IMR-90 (cell line): ENCODE measurements at regions not wholly inside any gene's neighbourhood (a gene's known extent, or its start where the extent isn't known, plus 50 kb on each side); places are given as distances from the start of the nearest gene placed in this dataset.

ENCODE experiments used
- ATAC-seq: fragments of 200-7000 bp; cut with Tn5 transposase; 2 replicates; pipeline ENCODE4 v1.9.1; 2020; ENCODE audit warnings: low read depth, mild to moderate bottlenecking, moderate library complexity
- BruUV-seq: library from RNA; stranded (reverse); fragments of 400-500 nt; replicated peaks from 2 replicates; lab custom pipeline; 2021; lab: Mats Ljungman, UMichigan
- CTCF ChIA-PET: fragments of 300-600 bp; formaldehyde crosslinking; extraction: SDS; loops from one replicate; lab custom pipeline; 2021; ENCODE audit warnings: antibody characterized with exemption; lab: Yijun Ruan, JAX
- POLR2A ChIA-PET: fragments of 300-600 bp; sonication (Branson Sonifier 250); formaldehyde crosslinking; loops from one replicate; lab custom pipeline; 2022; ENCODE audit warnings: antibody characterized with exemption; ENCODE audit not compliant: unreplicated experiment; lab: Charles Lee
- DNase-seq: peaks from one replicate; pipeline ENCODE4 v3.0.0; 2013
- H2AFZ ChIP-seq: replicated peaks from 2 replicates; pipeline ENCODE3; 2013; ENCODE audit warnings: low read length, mild to moderate bottlenecking; ENCODE audit not compliant: poor library complexity
- H2AK5ac ChIP-seq: 2 replicates; pipeline ENCODE4 v1.6.1; 2013; ENCODE audit warnings: low read depth, low read length, inconsistent platforms
- H2AK9ac ChIP-seq: replicated peaks from 2 replicates; pipeline ENCODE3; 2013; ENCODE audit warnings: mild to moderate bottlenecking, low read depth, low read length, moderate library complexity; ENCODE audit not compliant: poor library complexity
- H2BK120ac ChIP-seq: 2 replicates; pipeline ENCODE4 v1.6.1; 2013; ENCODE audit warnings: low read depth, low read length, inconsistent platforms
- H2BK15ac ChIP-seq: 3 replicates; pipeline ENCODE4 v1.6.1; 2013; ENCODE audit warnings: low read depth, low read length, inconsistent platforms
- H2BK20ac ChIP-seq: 2 replicates; pipeline ENCODE4 v1.6.1; 2013; ENCODE audit warnings: low read depth, mild to moderate bottlenecking, inconsistent platforms, low read length, moderate library complexity
- H2BK5ac ChIP-seq: 2 replicates; pipeline ENCODE4 v1.6.1; 2013; ENCODE audit warnings: mild to moderate bottlenecking, low read depth, low read length, inconsistent platforms; ENCODE audit not compliant: poor library complexity, severe bottlenecking
- H3K14ac ChIP-seq: replicated peaks from 2 replicates; pipeline ENCODE4 v1.6.1; 2013; ENCODE audit warnings: low read depth, low read length, inconsistent platforms
- H3K18ac ChIP-seq: 2 replicates; pipeline ENCODE4 v1.6.1; 2013; ENCODE audit warnings: low read depth, low read length, control low read depth
- H3K23ac ChIP-seq: 2 replicates; pipeline ENCODE4 v1.6.1; 2013; ENCODE audit warnings: low read depth, low read length, inconsistent platforms
- H3K27ac ChIP-seq: 2 replicates; pipeline ENCODE4 v1.5.1; 2013; ENCODE audit warnings: mild to moderate bottlenecking, control low read depth, low read length; ENCODE audit not compliant: insufficient read depth
- H3K27me3 ChIP-seq: 2 replicates; pipeline ENCODE4 v1.6.1; 2013; ENCODE audit warnings: low read length; ENCODE audit not compliant: control insufficient read depth, insufficient read depth
- H3K36me3 ChIP-seq: 2 replicates; pipeline ENCODE4 v1.6.1; 2013; ENCODE audit warnings: low read length, mixed read lengths; ENCODE audit not compliant: control insufficient read depth, insufficient read depth
- H3K4ac ChIP-seq: 2 replicates; pipeline ENCODE4 v1.6.1; 2013; ENCODE audit warnings: low read depth, low read length, inconsistent platforms
- H3K4me1 ChIP-seq: 2 replicates; pipeline ENCODE4 v1.6.1; 2013; ENCODE audit warnings: low read length, mixed read lengths; ENCODE audit not compliant: control insufficient read depth, insufficient read depth
- H3K4me2 ChIP-seq: 2 replicates; pipeline ENCODE4 v1.6.1; 2013; ENCODE audit warnings: low read depth, mild to moderate bottlenecking, control low read depth, low read length, moderate library complexity
- H3K4me3 ChIP-seq: 2 replicates; pipeline ENCODE4 v1.5.1; 2013; ENCODE audit warnings: low read depth, mild to moderate bottlenecking, control low read depth, low read length, moderate library complexity; ENCODE audit not compliant: insufficient read depth
- H3K56ac ChIP-seq: 2 replicates; pipeline ENCODE4 v1.6.1; 2013; ENCODE audit warnings: low read length, inconsistent platforms; ENCODE audit not compliant: insufficient read depth; ENCODE audit errors: extremely low read depth
- H3K79me1 ChIP-seq, 2 experiments: 2 replicates each; pipeline ENCODE4 v1.6.1; 2013; ENCODE audit warnings: low read length in 2 of 2, inconsistent platforms in 1 of 2, low read depth in 1 of 2
- H3K9ac ChIP-seq: 2 replicates; pipeline ENCODE4 v1.6.1; 2013; ENCODE audit warnings: low read depth, low read length, control low read depth
- H3K9me1 ChIP-seq: 2 replicates; pipeline ENCODE4 v1.6.1; 2013; ENCODE audit warnings: low read length, inconsistent platforms; ENCODE audit not compliant: insufficient read depth
- H3K9me3 ChIP-seq: 2 replicates; pipeline ENCODE4 v1.6.1; 2013; ENCODE audit warnings: low read length; ENCODE audit not compliant: control insufficient read depth, insufficient read depth
- H4K20me1 ChIP-seq: 2 replicates; pipeline ENCODE4 v1.6.1; 2013; ENCODE audit warnings: low read length, inconsistent platforms; ENCODE audit not compliant: insufficient read depth
- H4K5ac ChIP-seq: 2 replicates; pipeline ENCODE4 v1.6.1; 2013; ENCODE audit warnings: mild to moderate bottlenecking, low read depth, low read length, control low read depth
- H4K8ac ChIP-seq, 2 experiments: 2 replicates each; pipeline ENCODE4 v1.6.1; 2013; ENCODE audit warnings: low read depth in 2 of 2, low read length in 2 of 2, control low read depth in 1 of 2, inconsistent platforms in 1 of 2
- H4K91ac ChIP-seq: 2 replicates; pipeline ENCODE4 v1.6.1; 2013; ENCODE audit warnings: low read depth, low read length, inconsistent platforms; ENCODE audit not compliant: insufficient read depth
- BHLHE40 ChIP-seq: fragments of 150-350 bp; IDR thresholded peaks from 2 replicates; pipeline ENCODE4 v1.6.1; 2016; ENCODE audit warnings: mild to moderate bottlenecking, low read depth, low read length
- CEBPB ChIP-seq: IDR thresholded peaks from 2 replicates; pipeline ENCODE4 v1.6.1; 2012; ENCODE audit warnings: low read depth, low read length, improper control_type of control experiment
- CHD1 ChIP-seq: IDR thresholded peaks from 2 replicates; pipeline ENCODE4 v1.6.1; 2012; ENCODE audit warnings: low read depth, low read length, improper control_type of control experiment
- FOS ChIP-seq: fragments of 150-350 bp; IDR thresholded peaks from 2 replicates; pipeline ENCODE4 v1.6.1; 2016; ENCODE audit warnings: low read depth, low read length
- MAZ ChIP-seq: IDR thresholded peaks from 2 replicates; pipeline ENCODE4 v1.6.1; 2012; ENCODE audit warnings: low read depth, mild to moderate bottlenecking, low read length, improper control_type of control experiment, moderate library complexity, borderline replicate concordance
- MXI1 ChIP-seq: IDR thresholded peaks from 2 replicates; pipeline ENCODE4 v1.6.1; 2012; ENCODE audit warnings: low read depth, mild to moderate bottlenecking, low read length, moderate library complexity, borderline replicate concordance
- NFE2L2 ChIP-seq: fragments of 150-350 bp; IDR thresholded peaks from 2 replicates; pipeline ENCODE4 v1.6.1; 2016; ENCODE audit warnings: low read depth, mild to moderate bottlenecking, low read length
- POLR2A ChIP-seq: IDR thresholded peaks from 2 replicates; pipeline ENCODE4 v1.6.1; 2012; ENCODE audit warnings: mild to moderate bottlenecking, low read depth, low read length
- RAD21 ChIP-seq: IDR thresholded peaks from 2 replicates; pipeline ENCODE4 v1.6.1; 2012; ENCODE audit warnings: low read length, improper control_type of control experiment
- RCOR1 ChIP-seq: IDR thresholded peaks from 2 replicates; pipeline ENCODE4 v1.6.1; 2012; ENCODE audit warnings: mild to moderate bottlenecking, low read length, improper control_type of control experiment; ENCODE audit not compliant: insufficient replicate concordance
- RFX5 ChIP-seq: IDR thresholded peaks from 2 replicates; pipeline ENCODE4 v1.8.0; 2012; ENCODE audit warnings: low read depth, mild to moderate bottlenecking, low read length, moderate library complexity
- SMC3 ChIP-seq: fragments of 150-350 bp; IDR thresholded peaks from 2 replicates; pipeline ENCODE4 v1.6.1; 2016; ENCODE audit warnings: low read depth, mild to moderate bottlenecking, antibody characterized with exemption, low read length, moderate library complexity
- dilution Hi-C: fragments of 300-500 bp; cut with HindIII; formaldehyde crosslinking; loops from one replicate; pipeline ENCODE4 v1.14.3; 2018; ENCODE audit warnings: low sequenced_read_pairs; ENCODE audit not compliant: unreplicated experiment
- in situ Hi-C: fragments of 300-500 bp; cut with MboI; formaldehyde crosslinking; loops from 3 replicates; pipeline ENCODE4 v1.14.3; 2019; ENCODE audit warnings: low sequenced_read_pairs, inconsistent platforms, mixed read lengths
- intact Hi-C: fragments of 100-400 bp; cut with micrococcal nuclease; formaldehyde crosslinking; loops from 2 replicates; pipeline ENCODE4 v1.10.0; 2022
- TF ChIP-seq, protein P1 (sequence below): conservative IDR thresholded peaks from 2 replicates; pipeline ENCODE4 v1.5.1; 2012; ENCODE audit warnings: mild to moderate bottlenecking, low read depth, low read length, improper control_type of control experiment
- TF ChIP-seq, protein P2 (sequence below): fragments of 150-350 bp; IDR thresholded peaks from 2 replicates; pipeline ENCODE4 v1.6.1; 2017; ENCODE audit warnings: mild to moderate bottlenecking, antibody characterized with exemption, low read length, low read depth
- TF ChIP-seq, protein P3 (sequence below): fragments of 150-350 bp; IDR thresholded peaks from 2 replicates; pipeline ENCODE4 v1.6.1; 2016; ENCODE audit warnings: low read depth, mild to moderate bottlenecking, low read length, moderate library complexity, borderline replicate concordance

DNA sequence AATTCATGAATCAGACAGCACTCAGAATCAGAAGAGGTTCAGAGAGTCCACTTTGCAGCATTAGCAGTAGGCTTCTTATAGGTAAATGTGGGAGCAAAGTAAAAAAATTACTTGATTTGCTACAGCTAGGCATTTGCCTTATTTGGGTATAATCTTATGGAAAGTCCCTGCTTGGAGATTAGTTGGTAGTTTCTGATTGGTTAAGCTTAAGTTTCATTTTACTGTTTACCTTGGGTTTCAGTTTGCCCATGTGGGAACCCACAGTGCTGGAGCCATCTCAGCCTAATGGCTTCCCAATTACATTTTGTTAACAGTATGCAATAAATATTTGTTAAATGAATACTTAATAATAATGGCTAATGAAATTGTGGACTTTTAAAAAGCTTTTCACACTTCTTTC lies 311.0 kb upstream of the FLRT2 start:
- no peak overlapping the region for H3K4me3 ChIP-seq
- no peak overlapping the region for H3K9ac ChIP-seq
- H3K4me1 ChIP-seq, result no peaks in the 10 kb centered on the region
- no peak overlapping the region for H2BK120ac ChIP-seq
- H4K5ac ChIP-seq, result no peak overlapping the region
- H4K8ac ChIP-seq, result no peak overlapping the region
- dilution Hi-C loops (no loop called here), intact Hi-C loops (no loop called here), in situ Hi-C loops (no loop called here)
- H3K27me3 ChIP-seq, result no peaks in the 10 kb centered on the region
- no peak overlapping the region for H3K23ac ChIP-seq
- no peak for DNase-seq
- H3K4me2 ChIP-seq, result no peak overlapping the region
- H3K4ac ChIP-seq, result no peak overlapping the region
- H3K27ac ChIP-seq, result no peak overlapping the region
- no peak for ATAC-seq
- no peaks in the 10 kb centered on the region for H3K36me3 ChIP-seq
- TF ChIP-seq, protein P1, sequence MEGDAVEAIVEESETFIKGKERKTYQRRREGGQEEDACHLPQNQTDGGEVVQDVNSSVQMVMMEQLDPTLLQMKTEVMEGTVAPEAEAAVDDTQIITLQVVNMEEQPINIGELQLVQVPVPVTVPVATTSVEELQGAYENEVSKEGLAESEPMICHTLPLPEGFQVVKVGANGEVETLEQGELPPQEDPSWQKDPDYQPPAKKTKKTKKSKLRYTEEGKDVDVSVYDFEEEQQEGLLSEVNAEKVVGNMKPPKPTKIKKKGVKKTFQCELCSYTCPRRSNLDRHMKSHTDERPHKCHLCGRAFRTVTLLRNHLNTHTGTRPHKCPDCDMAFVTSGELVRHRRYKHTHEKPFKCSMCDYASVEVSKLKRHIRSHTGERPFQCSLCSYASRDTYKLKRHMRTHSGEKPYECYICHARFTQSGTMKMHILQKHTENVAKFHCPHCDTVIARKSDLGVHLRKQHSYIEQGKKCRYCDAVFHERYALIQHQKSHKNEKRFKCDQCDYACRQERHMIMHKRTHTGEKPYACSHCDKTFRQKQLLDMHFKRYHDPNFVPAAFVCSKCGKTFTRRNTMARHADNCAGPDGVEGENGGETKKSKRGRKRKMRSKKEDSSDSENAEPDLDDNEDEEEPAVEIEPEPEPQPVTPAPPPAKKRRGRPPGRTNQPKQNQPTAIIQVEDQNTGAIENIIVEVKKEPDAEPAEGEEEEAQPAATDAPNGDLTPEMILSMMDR, result no peak
- TF ChIP-seq NFE2L2, result no peak
- no peak for TF ChIP-seq CEBPB
- TF ChIP-seq MAZ, result no peak
- no peak for TF ChIP-seq BHLHE40
- TF ChIP-seq RAD21, result no peak
- TF ChIP-seq MXI1, result no peak
- TF ChIP-seq RCOR1, result no peak
- TF ChIP-seq SMC3, result no peak
- no peak for TF ChIP-seq FOS
- TF ChIP-seq, protein P2, sequence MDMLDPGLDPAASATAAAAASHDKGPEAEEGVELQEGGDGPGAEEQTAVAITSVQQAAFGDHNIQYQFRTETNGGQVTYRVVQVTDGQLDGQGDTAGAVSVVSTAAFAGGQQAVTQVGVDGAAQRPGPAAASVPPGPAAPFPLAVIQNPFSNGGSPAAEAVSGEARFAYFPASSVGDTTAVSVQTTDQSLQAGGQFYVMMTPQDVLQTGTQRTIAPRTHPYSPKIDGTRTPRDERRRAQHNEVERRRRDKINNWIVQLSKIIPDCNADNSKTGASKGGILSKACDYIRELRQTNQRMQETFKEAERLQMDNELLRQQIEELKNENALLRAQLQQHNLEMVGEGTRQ, result no peak
- TF ChIP-seq POLR2A, result no peak
- TF ChIP-seq, protein P3, sequence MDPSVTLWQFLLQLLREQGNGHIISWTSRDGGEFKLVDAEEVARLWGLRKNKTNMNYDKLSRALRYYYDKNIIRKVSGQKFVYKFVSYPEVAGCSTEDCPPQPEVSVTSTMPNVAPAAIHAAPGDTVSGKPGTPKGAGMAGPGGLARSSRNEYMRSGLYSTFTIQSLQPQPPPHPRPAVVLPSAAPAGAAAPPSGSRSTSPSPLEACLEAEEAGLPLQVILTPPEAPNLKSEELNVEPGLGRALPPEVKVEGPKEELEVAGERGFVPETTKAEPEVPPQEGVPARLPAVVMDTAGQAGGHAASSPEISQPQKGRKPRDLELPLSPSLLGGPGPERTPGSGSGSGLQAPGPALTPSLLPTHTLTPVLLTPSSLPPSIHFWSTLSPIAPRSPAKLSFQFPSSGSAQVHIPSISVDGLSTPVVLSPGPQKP, result no peak
- no peak for TF ChIP-seq RFX5
- no peak for TF ChIP-seq CHD1
- no peak overlapping the region for H4K91ac ChIP-seq
- ChIA-PET POLR2A (no interaction called here), CTCF (interaction anchor here (1.1 kb wide), 1 partner anchor 28 kb away, joined by 3 read pairs; no protein-coding TSS in a partner anchor)
- H2AK9ac ChIP-seq, result no peak overlapping the region
- no peak overlapping the region for H3K14ac ChIP-seq
- H3K9me3 ChIP-seq, result no peaks in the 10 kb centered on the region
- H2AK5ac ChIP-seq, result no peak overlapping the region
- no peak overlapping the region for H2BK20ac ChIP-seq
- no peak overlapping the region for H3K56ac ChIP-seq
- no peaks in the 10 kb centered on the region for H3K79me1 ChIP-seq
- H2AFZ ChIP-seq, result no peak overlapping the region
- no peak overlapping the region for H2BK5ac ChIP-seq
- no peak overlapping the region for H2BK15ac ChIP-seq
- no peak overlapping the region for H3K18ac ChIP-seq
- no peaks in the 10 kb centered on the region for H3K9me1 ChIP-seq
- no TSS peak for BruUV-seq
- H4K20me1 ChIP-seq, result no peaks in the 10 kb centered on the region
